Testis (tissue), 2 donors: ENCODE measurements at regions not wholly inside any gene's neighbourhood (a gene's known extent, or its start where the extent isn't known, plus 50 kb on each side); places are given as distances from the start of the nearest gene placed in this dataset.

Source experiments
- DNase-seq: peaks from one replicate; pipeline ENCODE4 v3.0.0-alpha.2; 2019
- H3K27ac ChIP-seq, 2 donors: fragments of 200-600 bp; sonication (generic); one replicate each; pipeline ENCODE4 v1.5.1; 2019
- H3K27me3 ChIP-seq: fragments of 200-600 bp; sonication (generic); one replicate; pipeline ENCODE4 v1.5.1; 2019
- H3K36me3 ChIP-seq: fragments of 200-600 bp; sonication (generic); one replicate; pipeline ENCODE4 v1.5.1; 2017; ENCODE audit warnings: low read depth; ENCODE audit errors: missing control alignments
- H3K4me1 ChIP-seq: fragments of 200-600 bp; sonication (generic); one replicate; pipeline ENCODE4 v1.5.1; 2019
- H3K4me3 ChIP-seq, 2 donors: fragments of 200-600 bp; sonication (generic); one replicate each; pipeline ENCODE4 v1.5.1; 2017 to 2019
- H3K9me3 ChIP-seq: fragments of 200-600 bp; sonication (generic); one replicate; pipeline ENCODE4 v1.5.1; 2017
- POLR2A ChIP-seq: fragments of 450-650 bp; IDR thresholded peaks from one replicate; pipeline ENCODE4 v1.6.1; 2017; ENCODE audit warnings: antibody characterized with exemption, mild to moderate bottlenecking, moderate library complexity
- WGBS, 2 donors: methylation state at CpG; one replicate each; pipeline ENCODE4 v1.1.5; 2018; 5-methylcytosine and 5-hydroxymethylcytosine counted together
- intact Hi-C: fragments of 100-400 bp; cut with DNase I; formaldehyde crosslinking; loops from one replicate; pipeline ENCODE4 v1.15.1; 2023; ENCODE audit warnings: low total_unique reads
- TF ChIP-seq, protein P1 (sequence below), 3 experiments: fragments of 450-650 bp in 2 of 3; fragments of 200-600 bp in 1 of 3; sonication (generic) in 1 of 3; IDR thresholded peaks; one replicate each; pipeline ENCODE4 v1.5.1; 2016 to 2019; ENCODE audit warnings: antibody characterized with exemption in 3 of 3, mild to moderate bottlenecking in 2 of 3, moderate library complexity in 1 of 3

DNA sequence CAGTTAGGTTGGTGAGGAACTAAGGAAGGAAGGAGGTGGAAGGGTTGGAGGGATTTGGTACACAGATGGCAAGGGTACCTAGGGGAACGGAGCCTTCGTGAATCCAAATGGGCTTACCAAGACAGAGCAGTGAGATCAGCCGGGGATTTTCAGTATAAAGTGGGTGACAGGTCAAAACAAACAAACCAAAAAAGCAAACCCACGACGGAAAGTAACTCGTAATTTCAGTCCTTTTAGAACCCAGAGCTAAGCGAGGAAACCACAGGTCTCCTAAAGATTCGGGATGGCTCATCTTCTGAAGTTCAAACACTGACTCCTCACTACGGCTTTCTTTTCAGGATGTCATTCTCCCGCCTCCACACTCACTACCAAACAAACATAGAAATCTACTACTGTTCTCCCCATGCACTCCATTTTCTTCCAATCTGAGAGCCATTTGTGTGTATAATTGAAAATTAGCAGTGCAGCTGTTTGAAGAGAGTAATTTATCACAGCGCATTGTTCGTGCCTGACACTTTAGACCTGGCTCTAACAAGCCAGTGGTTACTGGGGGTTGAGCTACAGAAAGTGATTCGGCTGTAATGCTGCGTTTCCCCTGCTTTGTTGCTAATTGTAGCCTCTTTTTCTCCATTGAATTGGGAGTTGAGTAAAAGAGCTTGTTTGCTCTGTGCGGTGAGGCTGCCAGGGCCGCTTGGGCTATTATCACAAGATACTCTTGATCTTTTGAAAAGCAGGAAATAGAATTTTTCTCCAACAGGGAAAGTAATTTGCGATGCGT lies 64.7 kb upstream of the CCDC39 start:
- intact Hi-C loops = no loop called here
- DNase-seq = no peak
- 25 to 30% methylated on average over 18 of the region's 18 CpGs for WGBS, 2 donors

DNA sequence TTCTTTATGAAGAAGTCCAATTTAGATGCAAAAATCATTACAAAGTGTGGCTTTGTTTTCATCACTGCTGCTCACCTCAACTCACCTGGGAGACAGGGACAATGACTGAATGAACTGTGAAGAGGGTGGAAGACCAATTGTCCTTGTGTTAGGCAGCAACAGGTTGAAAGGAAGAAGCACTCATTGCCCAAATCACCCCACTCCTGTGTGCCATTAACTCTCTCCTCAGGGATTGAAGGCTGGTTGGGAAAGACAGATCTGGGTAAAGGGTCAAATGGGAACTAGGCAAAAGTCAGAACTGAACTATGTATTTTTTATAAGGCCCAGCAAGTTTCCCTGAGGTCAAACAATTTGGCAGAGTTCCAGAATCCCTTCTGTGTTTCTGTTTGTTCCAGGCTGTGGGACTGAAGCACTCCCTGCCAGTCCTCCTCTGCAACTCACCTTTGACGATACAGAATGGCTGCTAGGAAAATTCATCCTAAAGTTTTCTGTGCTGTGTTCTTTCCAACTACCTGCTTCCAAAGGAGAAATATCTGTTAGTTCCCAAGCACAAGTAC lies 68.6 kb upstream of the CCDC39 start:
- H3K4me3 ChIP-seq = no peak overlapping the region
- intact Hi-C loops = no loop called here
- H3K36me3 ChIP-seq = no peaks in the 10 kb centered on the region
- no peaks in the 10 kb centered on the region for H3K9me3 ChIP-seq
- WGBS, 2 donors = 28 to 31% methylated on average over 1 of the region's 1 CpG
- DNase-seq = no peak
- no peak for TF ChIP-seq POLR2A
- TF ChIP-seq, protein P1, sequence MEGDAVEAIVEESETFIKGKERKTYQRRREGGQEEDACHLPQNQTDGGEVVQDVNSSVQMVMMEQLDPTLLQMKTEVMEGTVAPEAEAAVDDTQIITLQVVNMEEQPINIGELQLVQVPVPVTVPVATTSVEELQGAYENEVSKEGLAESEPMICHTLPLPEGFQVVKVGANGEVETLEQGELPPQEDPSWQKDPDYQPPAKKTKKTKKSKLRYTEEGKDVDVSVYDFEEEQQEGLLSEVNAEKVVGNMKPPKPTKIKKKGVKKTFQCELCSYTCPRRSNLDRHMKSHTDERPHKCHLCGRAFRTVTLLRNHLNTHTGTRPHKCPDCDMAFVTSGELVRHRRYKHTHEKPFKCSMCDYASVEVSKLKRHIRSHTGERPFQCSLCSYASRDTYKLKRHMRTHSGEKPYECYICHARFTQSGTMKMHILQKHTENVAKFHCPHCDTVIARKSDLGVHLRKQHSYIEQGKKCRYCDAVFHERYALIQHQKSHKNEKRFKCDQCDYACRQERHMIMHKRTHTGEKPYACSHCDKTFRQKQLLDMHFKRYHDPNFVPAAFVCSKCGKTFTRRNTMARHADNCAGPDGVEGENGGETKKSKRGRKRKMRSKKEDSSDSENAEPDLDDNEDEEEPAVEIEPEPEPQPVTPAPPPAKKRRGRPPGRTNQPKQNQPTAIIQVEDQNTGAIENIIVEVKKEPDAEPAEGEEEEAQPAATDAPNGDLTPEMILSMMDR (IDR thresholded peaks at IDR 0.05) = no peak
- no peaks in the 10 kb centered on the region for H3K4me1 ChIP-seq
- no peaks in the 10 kb centered on the region for H3K27me3 ChIP-seq
- H3K27ac ChIP-seq = no peak overlapping the region

More for the DNA sequence above, 64.7 kb upstream of the CCDC39 start:
- Histone ChIP-seq H3K4me3 (no peak overlapping the region), H3K4me1 (no peaks in the 10 kb centered on the region), H3K27me3 (no peaks in the 10 kb centered on the region), H3K27ac (no peak overlapping the region), H3K9me3 (no peaks in the 10 kb centered on the region), H3K36me3 (no peaks in the 10 kb centered on the region)
- no peak for TF ChIP-seq POLR2A
- TF ChIP-seq, protein P1 (IDR thresholded peaks at IDR 0.05) = no peak

DNA sequence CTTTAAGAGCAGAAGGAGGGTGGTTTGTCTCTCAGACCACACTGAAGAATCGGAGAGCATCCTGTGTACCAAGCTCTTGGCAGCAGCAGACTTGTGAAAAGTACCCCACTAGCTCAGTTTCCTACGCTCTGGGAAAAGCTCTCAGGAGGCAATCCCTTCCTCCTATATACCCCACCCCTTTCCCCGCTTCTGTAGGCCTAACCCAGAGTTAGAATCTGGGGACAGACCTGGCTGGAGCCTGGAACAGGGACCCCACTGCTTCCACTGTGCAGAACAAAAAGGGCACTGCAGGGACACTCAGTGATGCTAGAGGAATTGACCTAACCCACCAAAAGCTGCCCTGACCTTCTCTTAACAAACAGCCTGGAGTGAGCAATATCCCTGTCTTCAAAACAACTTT lies 70.0 kb upstream of the CCDC39 start:
- 78% methylated on average over 3 of the region's 3 CpGs for WGBS, 2 donors
- no peaks in the 10 kb centered on the region for H3K9me3 ChIP-seq
- no peaks in the 10 kb centered on the region for H3K4me1 ChIP-seq
- no peaks in the 10 kb centered on the region for H3K36me3 ChIP-seq
- H3K4me3 ChIP-seq = no peak overlapping the region
- intact Hi-C loops = no loop called here
- no peak for DNase-seq
- TF ChIP-seq, protein P1 (IDR thresholded peaks at IDR 0.05) = no peak
- TF ChIP-seq POLR2A = no peak
- H3K27me3 ChIP-seq = no peaks in the 10 kb centered on the region
- no peak overlapping the region for H3K27ac ChIP-seq

DNA sequence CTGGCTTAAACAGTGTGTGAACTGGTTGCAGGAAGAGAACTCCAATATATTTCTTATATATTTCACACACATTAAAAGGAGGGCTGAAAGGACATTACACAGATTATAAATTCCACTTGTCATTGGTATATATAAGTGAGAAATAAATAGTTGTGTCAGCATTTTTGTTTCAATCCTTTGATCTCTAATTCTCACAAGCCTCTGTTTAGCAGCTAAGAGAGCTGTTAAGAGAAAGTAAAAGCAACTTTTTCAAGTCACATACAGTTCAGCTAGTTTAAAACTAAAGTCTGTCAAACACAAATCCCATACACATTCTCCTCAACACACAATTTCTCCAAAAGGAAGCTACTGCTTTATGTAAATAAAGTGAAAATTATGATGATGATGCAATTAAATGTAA lies 70.5 kb upstream of the CCDC39 start:
- H3K27ac ChIP-seq = no peak overlapping the region
- no peaks in the 10 kb centered on the region for H3K9me3 ChIP-seq
- intact Hi-C loops = no loop called here
- no peak overlapping the region for H3K4me3 ChIP-seq
- no peak for TF ChIP-seq POLR2A
- TF ChIP-seq, protein P1 (IDR thresholded peaks at IDR 0.05) = no peak
- H3K27me3 ChIP-seq = no peaks in the 10 kb centered on the region
- H3K4me1 ChIP-seq = no peaks in the 10 kb centered on the region
- no peaks in the 10 kb centered on the region for H3K36me3 ChIP-seq
- no peak for DNase-seq

DNA sequence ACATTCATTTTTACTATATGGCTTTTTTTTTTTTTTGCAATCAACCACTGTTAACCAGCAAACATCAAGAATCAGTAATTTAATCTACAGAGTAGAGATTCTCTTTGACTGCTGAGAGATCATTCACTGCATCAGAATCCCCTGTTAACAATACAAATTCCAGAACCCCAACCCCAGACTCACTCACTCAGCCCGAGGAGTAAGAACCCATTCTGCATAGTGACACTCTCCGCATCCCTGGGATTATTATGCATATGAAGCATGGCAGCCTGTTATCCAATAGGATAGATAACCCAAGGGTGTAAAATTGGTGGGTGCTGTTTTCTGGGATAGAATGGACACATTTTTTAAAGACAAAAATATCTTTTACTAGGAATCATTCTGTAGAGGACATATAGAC lies 76.3 kb upstream of the CCDC39 start:
- H3K4me1 ChIP-seq = no peaks in the 10 kb centered on the region
- 64 to 67% methylated on average over 2 of the region's 2 CpGs for WGBS, 2 donors
- no peak overlapping the region for H3K27ac ChIP-seq
- no peak for DNase-seq
- no peaks in the 10 kb centered on the region for H3K9me3 ChIP-seq
- H3K36me3 ChIP-seq = no peaks in the 10 kb centered on the region
- H3K27me3 ChIP-seq = no peaks in the 10 kb centered on the region
- intact Hi-C loops = no loop called here
- TF ChIP-seq, protein P1 (IDR thresholded peaks at IDR 0.05) = no peak
- TF ChIP-seq POLR2A = no peak
- no peak overlapping the region for H3K4me3 ChIP-seq
